Testis (tissue), 2 donors: ENCODE measurements at regions not wholly inside any gene's neighbourhood (a gene's known extent, or its start where the extent isn't known, plus 50 kb on each side); places are given as distances from the start of the nearest gene placed in this dataset.

Experiments used
- CTCF ChIP-seq, 3 experiments: fragments of 450-650 bp in 2 of 3; fragments of 200-600 bp in 1 of 3; sonication (generic) in 1 of 3; IDR thresholded peaks; one replicate each; pipeline ENCODE4 v1.5.1; 2016 to 2019; ENCODE audit warnings: antibody characterized with exemption in 3 of 3, mild to moderate bottlenecking in 2 of 3, moderate library complexity in 1 of 3
- POLR2A ChIP-seq: fragments of 450-650 bp; IDR thresholded peaks from one replicate; pipeline ENCODE4 v1.6.1; 2017; ENCODE audit warnings: antibody characterized with exemption, mild to moderate bottlenecking, moderate library complexity

DNA sequence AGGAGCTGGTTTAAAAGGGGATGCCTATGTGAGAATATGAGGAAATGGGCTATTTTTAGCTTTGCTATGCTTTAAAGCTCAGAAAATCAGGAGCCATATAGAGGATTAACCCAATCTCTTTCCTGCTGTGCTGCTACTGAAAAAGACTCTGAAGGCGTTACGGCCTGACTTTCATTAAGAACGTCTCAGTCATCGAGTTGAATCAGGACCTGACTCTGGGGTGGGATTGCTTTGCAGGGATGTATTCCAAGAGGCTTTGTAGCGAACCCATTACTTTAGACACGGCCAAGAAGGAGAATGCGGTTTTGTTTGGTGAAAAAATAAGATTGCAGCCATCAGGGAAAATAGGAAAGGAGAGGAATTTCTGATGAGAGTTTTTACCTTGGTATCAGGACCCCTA, 426.9 kb downstream of the CCSER2 start:
- TF ChIP-seq CTCF (IDR thresholded peaks at IDR 0.05) (no peak), POLR2A (no peak)
